ENCODE measurements at regions not wholly inside any gene's neighbourhood (a gene's known extent, or its start where the extent isn't known, plus 50 kb on each side); places are given as distances from the start of the nearest gene placed in this dataset.

- no peak for TF ChIP-seq CTCF (IDR thresholded peaks at IDR 0.05; ENCODE audit: insufficient read depth, low read length)
- no peak for DNase-seq (ENCODE audit: low read depth)
Measured at GRCh38 chr4:130110770-130111169, 1014.8 kb downstream of the C4orf33 start.

GRCh38 chr4:130124066-130124465, 1028.1 kb downstream of the C4orf33 start:
- no peak for DNase-seq (ENCODE audit: low read depth)
- no peak overlapping the region for H3K4me3 ChIP-seq (ENCODE audit: low read depth, low read length)
- no peak for TF ChIP-seq CTCF (IDR thresholded peaks at IDR 0.05; ENCODE audit: insufficient read depth, low read length)

More at GRCh38 chr4:130110770-130111169, 1014.8 kb downstream of the C4orf33 start:
- no peak overlapping the region for H3K4me3 ChIP-seq (ENCODE audit: low read depth, low read length)

GRCh38 chr4:130125467-130125866, 1029.5 kb downstream of the C4orf33 start:
- no peak overlapping the region for H3K4me3 ChIP-seq (ENCODE audit: low read depth, low read length)
- no peak for TF ChIP-seq CTCF (IDR thresholded peaks at IDR 0.05; ENCODE audit: insufficient read depth, low read length)
- DNase-seq (ENCODE audit: low read depth): no peak

- DNase-seq (ENCODE audit: low read depth): no peak
- TF ChIP-seq CTCF (IDR thresholded peaks at IDR 0.05; ENCODE audit: insufficient read depth, low read length): no peak
- no peak overlapping the region for H3K4me3 ChIP-seq (ENCODE audit: low read depth, low read length)
Measured at GRCh38 chr4:130127297-130127696, 1031.3 kb downstream of the C4orf33 start.

- TF ChIP-seq CTCF (IDR thresholded peaks at IDR 0.05; ENCODE audit: insufficient read depth, low read length): no peak
- DNase-seq (ENCODE audit: low read depth): no peak
Measured at GRCh38 chr4:130131536-130131935, 1035.6 kb downstream of the C4orf33 start.

GRCh38 chr4:130141651-130142050, 1045.7 kb downstream of the C4orf33 start:
- TF ChIP-seq CTCF (IDR thresholded peaks at IDR 0.05; ENCODE audit: insufficient read depth, low read length): no peak
- DNase-seq (ENCODE audit: low read depth): no peak
- no peak overlapping the region for H3K4me3 ChIP-seq (ENCODE audit: low read depth, low read length)

More at GRCh38 chr4:130131536-130131935, 1035.6 kb downstream of the C4orf33 start:
- no peak overlapping the region for H3K4me3 ChIP-seq (ENCODE audit: low read depth, low read length)

- no peak overlapping the region for H3K4me3 ChIP-seq (ENCODE audit: low read depth, low read length)
- no peak for TF ChIP-seq CTCF (IDR thresholded peaks at IDR 0.05; ENCODE audit: insufficient read depth, low read length)
- DNase-seq (ENCODE audit: low read depth): no peak
Measured at GRCh38 chr4:130143656-130144055, 1047.7 kb downstream of the C4orf33 start.
